Gastroesophageal sphincter (tissue), 3 donors: ENCODE measurements at regions not wholly inside any gene's neighbourhood (a gene's known extent, or its start where the extent isn't known, plus 50 kb on each side); places are given as distances from the start of the nearest gene placed in this dataset.

ENCODE experiments used
- CTCF ChIP-seq, 4 experiments: fragments of 200-600 bp in 2 of 4; fragments of 450-650 bp in 2 of 4; sonication (generic) in 1 of 4; IDR thresholded peaks; one replicate each; pipeline ENCODE4 v1.5.1; 2017 to 2019; ENCODE audit warnings: antibody characterized with exemption in 4 of 4, mild to moderate bottlenecking in 2 of 4, moderate library complexity in 2 of 4
- EP300 ChIP-seq: sonication (generic); formaldehyde crosslinking; IDR thresholded peaks from one replicate; pipeline ENCODE4 v1.6.1; 2017; ENCODE audit warnings: antibody characterized with exemption, mild to moderate bottlenecking
- POLR2A ChIP-seq, 2 donors: fragments of 450-650 bp; IDR thresholded peaks; one replicate each; pipeline ENCODE4 v1.6.1; 2017; ENCODE audit warnings: antibody characterized with exemption in 2 of 2, mild to moderate bottlenecking in 2 of 2, moderate library complexity in 1 of 2
- POLR2AphosphoS5 ChIP-seq: sonication (generic); formaldehyde crosslinking; IDR thresholded peaks from one replicate; pipeline ENCODE4 v1.6.1; 2017; ENCODE audit warnings: antibody characterized with exemption

GRCh38 chr10:4181081-4181480 lies 396.1 kb upstream of the KLF6 start:
- no peak for TF ChIP-seq CTCF (IDR thresholded peaks at IDR 0.05)
- no peak for TF ChIP-seq POLR2A (IDR thresholded peaks at IDR 0.05)
- no peak for TF ChIP-seq POLR2AphosphoS5
- TF ChIP-seq EP300 = no peak
